ENCODE measurements at regions not wholly inside any gene's neighbourhood (a gene's known extent, or its start where the extent isn't known, plus 50 kb on each side); places are given as distances from the start of the nearest gene placed in this dataset.

DNA sequence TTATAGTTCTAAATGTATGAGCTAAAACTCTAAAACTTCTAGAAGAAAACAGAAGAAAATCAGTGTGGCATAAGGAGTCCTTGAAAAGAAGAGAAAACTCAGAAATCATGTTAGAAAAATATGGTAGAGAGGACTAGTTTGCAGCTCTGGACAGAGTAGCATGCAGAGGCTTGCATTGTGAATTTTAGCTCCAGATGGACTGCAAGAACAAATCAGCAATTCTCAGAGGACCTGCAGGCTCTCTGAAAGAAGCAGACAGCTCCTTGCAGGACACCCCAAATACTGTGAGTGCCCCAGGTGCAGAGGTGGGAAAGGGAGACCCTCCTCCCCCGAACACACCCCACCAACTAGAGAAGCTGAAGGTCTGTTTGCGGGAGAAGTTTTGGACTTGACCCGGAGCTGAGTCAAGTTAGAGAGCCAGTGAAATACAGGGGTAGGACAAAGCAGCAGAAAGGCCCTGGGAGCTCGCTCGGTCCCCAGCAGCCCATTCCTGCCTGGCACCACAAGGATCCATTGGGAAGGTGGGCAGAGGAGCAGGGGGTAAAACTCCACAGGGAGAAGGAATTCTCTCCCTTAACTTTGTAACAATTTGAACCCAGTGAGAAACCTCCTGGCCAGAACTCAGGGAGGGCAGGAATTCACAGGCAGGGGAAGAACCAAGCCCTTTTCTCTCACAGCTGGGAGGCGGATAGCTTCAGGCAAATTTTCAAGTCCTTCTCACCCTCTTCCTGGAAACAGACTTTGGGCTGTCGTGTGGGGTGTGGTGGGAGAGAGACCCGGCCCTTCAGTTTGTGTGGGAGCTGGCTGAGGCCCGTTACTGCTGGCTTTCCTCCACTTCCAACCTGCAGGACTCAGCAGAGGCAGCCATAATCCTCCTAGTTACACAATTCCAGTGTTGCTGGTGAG lies 216.2 kb upstream of the SLC35G4 start:
- Histone ChIP-seq H3K36me3 (ENCODE audit: low read depth) (no peaks in the 10 kb centered on the region), H3F3A (ENCODE audit: insufficient read depth) (no peaks in the 10 kb centered on the region), H3K4me3 (no peak overlapping the region), H3K27ac (no peak overlapping the region), H3K4me2 (ENCODE audit: unreplicated experiment) (no peak overlapping the region), H3K9me2 (ENCODE audit: insufficient read depth) (no peaks in the 10 kb centered on the region), H3K4me1 (ENCODE audit: insufficient read depth) (no peaks in the 10 kb centered on the region), H4K20me1 (ENCODE audit: insufficient read depth) (no peaks in the 10 kb centered on the region), H3K27me3 (replicated peaks; ENCODE audit: insufficient read depth) (no peaks in the 10 kb centered on the region), H2AFZ (no peak overlapping the region), H3K9ac (no peak overlapping the region), H3K79me2 (ENCODE audit: insufficient read depth) (no peaks in the 10 kb centered on the region), H3K9me3 (ENCODE audit: low read depth) (no peaks in the 10 kb centered on the region)
- in situ Hi-C loops (cut with MboI) = no loop called here
- TF ChIP-seq EZH2 (IDR thresholded peaks at IDR 0.05; ENCODE audit: insufficient read depth, poor library complexity, severe bottlenecking) (no peak), EZH2phosphoT487 (IDR thresholded peaks at IDR 0.05; ENCODE audit: insufficient read depth, low read depth) (no peak)
- no peak for DNase-seq
- WGBS, 2 experiments (ENCODE audit: low coverage in 1 of 2, low lambda C conversion rate in 2 of 2, missing lambda C conversion rate in 2 of 2) = 50 to 56% methylated on average over 9 of the region's 9 CpGs

DNA sequence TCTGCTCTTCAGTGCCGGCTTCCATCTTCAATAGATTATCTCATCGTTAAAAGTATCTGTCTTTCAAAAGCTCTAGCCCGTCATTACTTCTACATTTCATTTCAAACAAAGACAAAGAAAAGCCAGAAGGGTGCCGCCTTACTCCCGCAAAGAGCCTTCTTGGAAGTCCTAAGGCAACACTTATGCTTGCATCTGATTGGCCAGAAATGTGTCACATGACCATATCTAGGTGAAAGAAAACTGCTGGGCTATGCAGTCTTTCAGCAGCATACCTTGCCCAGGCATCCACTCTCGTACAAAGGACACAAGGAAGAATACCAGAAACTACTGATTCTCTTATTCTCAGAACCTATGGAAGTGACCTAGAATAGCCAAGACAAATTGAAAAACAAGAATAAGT lies 217.1 kb upstream of the SLC35G4 start:
- Histone ChIP-seq H3K36me3 (ENCODE audit: low read depth) (no peaks in the 10 kb centered on the region), H3K9me2 (ENCODE audit: insufficient read depth) (no peaks in the 10 kb centered on the region), H3K9me3 (ENCODE audit: low read depth) (no peaks in the 10 kb centered on the region), H4K20me1 (ENCODE audit: insufficient read depth) (no peaks in the 10 kb centered on the region), H3F3A (ENCODE audit: insufficient read depth) (no peaks in the 10 kb centered on the region), H3K27me3 (replicated peaks; ENCODE audit: insufficient read depth) (no peaks in the 10 kb centered on the region), H3K27ac (no peak overlapping the region), H3K4me2 (ENCODE audit: unreplicated experiment) (no peak overlapping the region), H3K4me3 (no peak overlapping the region), H2AFZ (no peak overlapping the region), H3K9ac (no peak overlapping the region), H3K79me2 (ENCODE audit: insufficient read depth) (no peaks in the 10 kb centered on the region), H3K4me1 (ENCODE audit: insufficient read depth) (no peaks in the 10 kb centered on the region)
- no peak for DNase-seq
- in situ Hi-C loops (cut with MboI) = no loop called here
- TF ChIP-seq EZH2 (IDR thresholded peaks at IDR 0.05; ENCODE audit: insufficient read depth, poor library complexity, severe bottlenecking) (no peak), EZH2phosphoT487 (IDR thresholded peaks at IDR 0.05; ENCODE audit: insufficient read depth, low read depth) (no peak)
- WGBS, 2 experiments (ENCODE audit: low coverage in 1 of 2, low lambda C conversion rate in 2 of 2, missing lambda C conversion rate in 2 of 2) = 91% methylated on average over 6 of the region's 6 CpGs

DNA sequence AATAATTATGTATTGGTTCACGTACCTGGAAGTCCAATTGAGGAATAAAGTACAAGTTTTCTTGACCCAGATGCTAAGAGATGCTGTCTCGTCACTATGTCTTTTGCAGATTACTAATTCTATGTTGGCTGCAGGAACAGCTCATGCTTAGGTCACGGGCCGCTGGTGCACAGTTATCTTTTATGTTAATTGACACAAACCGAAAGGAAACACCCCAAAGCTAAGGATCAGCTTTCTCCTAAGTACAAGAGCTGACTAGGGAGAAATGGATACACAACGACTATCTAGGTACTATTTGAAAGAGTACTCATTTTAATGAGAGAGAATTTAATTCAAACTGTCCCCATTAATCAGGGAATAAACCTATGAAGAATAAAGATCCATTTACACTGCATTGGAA lies 217.7 kb upstream of the SLC35G4 start:
- in situ Hi-C loops (cut with MboI) = no loop called here
- Histone ChIP-seq H3K79me2 (ENCODE audit: insufficient read depth) (no peaks in the 10 kb centered on the region), H3F3A (ENCODE audit: insufficient read depth) (no peaks in the 10 kb centered on the region), H3K4me1 (ENCODE audit: insufficient read depth) (no peaks in the 10 kb centered on the region), H3K36me3 (ENCODE audit: low read depth) (no peaks in the 10 kb centered on the region), H2AFZ (no peak overlapping the region), H4K20me1 (ENCODE audit: insufficient read depth) (no peaks in the 10 kb centered on the region), H3K4me3 (no peak overlapping the region), H3K4me2 (ENCODE audit: unreplicated experiment) (no peak overlapping the region), H3K27ac (no peak overlapping the region), H3K27me3 (replicated peaks; ENCODE audit: insufficient read depth) (no peaks in the 10 kb centered on the region), H3K9me2 (ENCODE audit: insufficient read depth) (no peaks in the 10 kb centered on the region), H3K9ac (no peak overlapping the region), H3K9me3 (ENCODE audit: low read depth) (no peaks in the 10 kb centered on the region)
- 81 to 85% methylated on average over 6 of the region's 6 CpGs for WGBS, 2 experiments (ENCODE audit: low coverage in 1 of 2, low lambda C conversion rate in 2 of 2, missing lambda C conversion rate in 2 of 2)
- TF ChIP-seq EZH2 (IDR thresholded peaks at IDR 0.05; ENCODE audit: insufficient read depth, poor library complexity, severe bottlenecking) (no peak), EZH2phosphoT487 (IDR thresholded peaks at IDR 0.05; ENCODE audit: insufficient read depth, low read depth) (no peak)
- no peak for DNase-seq

DNA sequence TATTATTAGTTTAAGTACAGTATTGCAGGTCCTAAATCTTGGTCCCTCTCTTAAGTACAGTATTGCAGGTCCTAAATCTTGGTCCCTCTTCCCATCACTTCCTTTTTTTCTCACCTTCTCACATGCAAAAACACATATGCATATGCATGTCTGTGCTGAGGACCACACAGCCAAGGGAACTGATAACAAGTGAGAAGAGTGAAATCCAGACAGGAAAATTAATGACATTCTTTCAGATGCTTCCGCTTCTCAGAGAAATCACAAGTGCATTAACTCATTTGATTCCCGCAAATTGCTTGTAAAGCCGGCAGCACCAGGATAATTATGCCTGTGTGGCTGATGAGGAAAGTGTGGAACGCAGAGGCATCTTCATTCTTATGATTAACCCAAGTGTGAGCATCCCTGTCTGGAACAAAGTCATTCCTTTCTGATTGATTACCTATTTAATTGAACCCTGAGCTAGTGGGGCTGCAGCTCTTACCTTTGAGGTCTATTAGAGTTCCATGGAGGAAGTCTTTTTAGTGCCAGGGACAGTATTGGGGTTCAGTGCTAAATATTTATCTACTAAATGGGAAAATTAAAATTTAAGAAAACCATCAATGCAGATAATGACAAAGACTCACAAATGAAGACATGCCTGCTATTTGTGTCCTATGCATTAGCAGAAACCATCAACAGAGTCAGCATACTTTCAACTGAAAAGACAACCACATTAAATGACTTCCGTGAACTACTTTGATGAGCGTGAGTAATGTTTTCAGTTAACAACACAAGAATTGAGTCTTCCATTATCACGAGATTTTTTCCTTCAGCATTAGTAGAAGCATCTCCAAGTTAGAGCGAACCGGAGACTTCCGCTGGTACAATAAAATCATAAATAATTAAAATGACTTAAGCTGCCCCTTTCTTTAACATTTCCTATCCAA lies 220.4 kb upstream of the SLC35G4 start:
- Histone ChIP-seq H4K20me1 (ENCODE audit: insufficient read depth) (no peaks in the 10 kb centered on the region), H3K9me2 (ENCODE audit: insufficient read depth) (no peaks in the 10 kb centered on the region), H3F3A (ENCODE audit: insufficient read depth) (no peaks in the 10 kb centered on the region), H3K27ac (no peak overlapping the region), H3K4me1 (ENCODE audit: insufficient read depth) (no peaks in the 10 kb centered on the region), H3K36me3 (ENCODE audit: low read depth) (no peaks in the 10 kb centered on the region), H3K79me2 (ENCODE audit: insufficient read depth) (no peaks in the 10 kb centered on the region), H3K4me3 (no peak overlapping the region), H3K4me2 (ENCODE audit: unreplicated experiment) (no peak overlapping the region), H3K9ac (no peak overlapping the region), H3K27me3 (replicated peaks; ENCODE audit: insufficient read depth) (no peaks in the 10 kb centered on the region), H2AFZ (no peak overlapping the region), H3K9me3 (ENCODE audit: low read depth) (no peaks in the 10 kb centered on the region)
- WGBS, 2 experiments (ENCODE audit: low coverage in 1 of 2, low lambda C conversion rate in 2 of 2, missing lambda C conversion rate in 2 of 2) = 85 to 89% methylated on average over 10 of the region's 10 CpGs
- no peak for TF ChIP-seq EZH2 (IDR thresholded peaks at IDR 0.05; ENCODE audit: insufficient read depth, poor library complexity, severe bottlenecking)
- TF ChIP-seq EZH2phosphoT487 (IDR thresholded peaks at IDR 0.05; ENCODE audit: insufficient read depth, low read depth) = no peak
- no peak for DNase-seq
- in situ Hi-C loops (cut with MboI) = no loop called here

Measured in GM23248 (cell line).